HFF-Myc (cell line): ENCODE measurements at regions not wholly inside any gene's neighbourhood (a gene's known extent, or its start where the extent isn't known, plus 50 kb on each side); places are given as distances from the start of the nearest gene placed in this dataset.

Experiments used
- DNase-seq: peaks from one replicate; pipeline ENCODE4 v3.0.0-alpha.2; 2011; ENCODE audit warnings: low read depth; ENCODE audit errors: extremely low read depth
- H3K4me3 ChIP-seq: replicated peaks from 2 replicates; pipeline ENCODE4 v1.5.1; 2011; ENCODE audit warnings: low read depth, mild to moderate bottlenecking, control low read depth, low read length
- CTCF ChIP-seq: IDR thresholded peaks from 2 replicates; pipeline ENCODE4 v1.5.1; 2012; ENCODE audit warnings: mild to moderate bottlenecking, low read depth, low read length, control low read depth; ENCODE audit errors: missing control alignments

- no peak for TF ChIP-seq CTCF
- DNase-seq = no peak
- H3K4me3 ChIP-seq = no peak overlapping the region
Observed at GRCh38 chr4:136012220-136012619, 1520.1 kb downstream of the PCDH18 start.

- no peak overlapping the region for H3K4me3 ChIP-seq
- no peak for TF ChIP-seq CTCF
- DNase-seq = no peak
Observed at GRCh38 chr4:136009258-136009832, 1522.9 kb downstream of the PCDH18 start.

GRCh38 chr4:136007991-136008390, 1524.3 kb downstream of the PCDH18 start:
- no peak for DNase-seq
- H3K4me3 ChIP-seq = no peak overlapping the region
- no peak for TF ChIP-seq CTCF

GRCh38 chr4:136002316-136002715, 1530.0 kb downstream of the PCDH18 start:
- TF ChIP-seq CTCF = no peak

GRCh38 chr4:136001791-136002190, 1530.5 kb downstream of the PCDH18 start:
- TF ChIP-seq CTCF = no peak
- H3K4me3 ChIP-seq = no peak overlapping the region
- no peak for DNase-seq

More at GRCh38 chr4:136002316-136002715, 1530.0 kb downstream of the PCDH18 start:
- no peak for DNase-seq
- no peak overlapping the region for H3K4me3 ChIP-seq

- no peak overlapping the region for H3K4me3 ChIP-seq
- no peak for DNase-seq
- no peak for TF ChIP-seq CTCF
Observed at GRCh38 chr4:136000246-136000645, 1532.0 kb downstream of the PCDH18 start.

GRCh38 chr4:135994360-135994759, 1537.9 kb downstream of the PCDH18 start:
- no peak for TF ChIP-seq CTCF
- H3K4me3 ChIP-seq = no peak overlapping the region
- no peak for DNase-seq
